GM12873 (cell line): ENCODE measurements at regions not wholly inside any gene's neighbourhood (a gene's known extent, or its start where the extent isn't known, plus 50 kb on each side); places are given as distances from the start of the nearest gene placed in this dataset.

ENCODE experiments used
- CTCF ChIP-seq: IDR thresholded peaks from 2 replicates; pipeline ENCODE4 v1.5.1; 2012; ENCODE audit warnings: low read depth, mild to moderate bottlenecking, moderate library complexity, low read length, control low read depth; ENCODE audit not compliant: insufficient read depth; ENCODE audit errors: missing control alignments

- TF ChIP-seq CTCF, result no peak
Observed at GRCh38 chr2:164275659-164276058, 345.6 kb downstream of the GRB14 start.

- no peak for TF ChIP-seq CTCF
Observed at GRCh38 chr2:164260506-164260905, 360.8 kb downstream of the GRB14 start.

GRCh38 chr2:164257742-164258141, 363.5 kb downstream of the GRB14 start:
- no peak for TF ChIP-seq CTCF

- no peak for TF ChIP-seq CTCF
Observed at GRCh38 chr2:164252568-164253287, 368.6 kb downstream of the GRB14 start.

GRCh38 chr2:164243315-164243714, 378.0 kb downstream of the GRB14 start:
- TF ChIP-seq CTCF, result no peak

GRCh38 chr2:164242409-164242808, 378.9 kb downstream of the GRB14 start:
- no peak for TF ChIP-seq CTCF

- no peak for TF ChIP-seq CTCF
Observed at GRCh38 chr2:164234074-164234473, 387.2 kb downstream of the GRB14 start.
